Body of pancreas (tissue), 4 donors: ENCODE measurements at regions not wholly inside any gene's neighbourhood (a gene's known extent, or its start where the extent isn't known, plus 50 kb on each side); places are given as distances from the start of the nearest gene placed in this dataset.
A peak's percentile ranks its signal among the peaks of the same experiment; 100 is the strongest.

Source experiments
- ATAC-seq: fragments of 150-250 bp; one replicate; pipeline ENCODE4 v1.9.1; 2016
- DNase-seq, 4 donors: peaks; one replicate each; pipeline ENCODE4 v3.0.0-alpha.2; 2019
- H3K27ac ChIP-seq, 4 donors: fragments of 200-600 bp; sonication (generic); 1 replicate in 3 of 4; 2 replicates in 1 of 4; pipeline versions ENCODE4 v1.5.1 to v1.6.1; 2016 to 2019; ENCODE audit warnings: mild to moderate bottlenecking in 1 of 4, mixed read lengths in 1 of 4, moderate library complexity in 1 of 4
- H3K27me3 ChIP-seq, 2 donors: fragments of 200-600 bp; sonication (generic); one replicate each; pipeline ENCODE4 v1.6.0; 2016; ENCODE audit warnings: mild to moderate bottlenecking in 1 of 2
- H3K36me3 ChIP-seq, 2 donors: fragments of 200-600 bp; sonication (generic); replicated peaks in 1 of 2; 2 replicates each; pipeline ENCODE4 v1.5.1; 2016; ENCODE audit warnings: low read depth in 2 of 2; ENCODE audit not compliant: insufficient read depth in 1 of 2
- H3K4me1 ChIP-seq: fragments of 200-600 bp; sonication (generic); one replicate; pipeline ENCODE4 v1.6.0; 2016
- H3K4me3 ChIP-seq, 2 donors: fragments of 200-600 bp; sonication (generic); 1 replicate in 1 of 2; 2 replicates in 1 of 2; pipeline ENCODE4 v1.5.1; 2016 to 2019
- H3K9me3 ChIP-seq, 3 donors: fragments of 200-600 bp; sonication (generic); 1 replicate in 2 of 3; 2 replicates in 1 of 3; pipeline ENCODE4 v1.5.1; 2016
- CTCF ChIP-seq, 7 experiments: fragments of 450-650 bp in 4 of 7; fragments of 200-600 bp in 3 of 7; sonication (generic) in 3 of 7; IDR thresholded peaks; one replicate each; pipeline ENCODE4 v1.5.1; 2016 to 2019; ENCODE audit warnings: antibody characterized with exemption in 7 of 7
- POLR2A ChIP-seq, 3 donors: fragments of 450-650 bp; IDR thresholded peaks; one replicate each; pipeline ENCODE4 v1.6.1; 2016; ENCODE audit warnings: antibody characterized with exemption in 3 of 3, mild to moderate bottlenecking in 2 of 3
- WGBS, 2 donors: methylation state at CpG; one replicate each; pipeline ENCODE4 v1.1.5; 2017; 5-methylcytosine and 5-hydroxymethylcytosine counted together
- intact Hi-C: fragments of 100-400 bp; cut with DNase I; formaldehyde crosslinking; loops from one replicate; pipeline ENCODE4 v1.15.1; 2023

GRCh38 chr15:83356501-83357399, 72.3 kb upstream of the BNC1 start:
- WGBS, 2 donors, result 54 to 62% methylated on average over 13 of the region's 13 CpGs
- Histone ChIP-seq H3K4me3 (no peak overlapping the region), H3K4me1 (no peaks in the 10 kb centered on the region), H3K9me3 (no peaks in the 10 kb centered on the region), H3K27ac (no peak overlapping the region), H3K27me3 (no peaks in the 10 kb centered on the region), H3K36me3 (no peaks in the 10 kb centered on the region)
- intact Hi-C loops, result no loop called here
- no peak for ATAC-seq
- no peak for TF ChIP-seq CTCF (IDR thresholded peaks at IDR 0.05)
- TF ChIP-seq POLR2A (IDR thresholded peaks at IDR 0.05), result no peak
- DNase-seq, result no peak

- 73 to 76% methylated on average over 10 to 13 of the region's 13 CpGs for WGBS, 2 donors
- H3K27ac ChIP-seq, result no peak overlapping the region
- no peaks in the 10 kb centered on the region for H3K9me3 ChIP-seq
- no peak for TF ChIP-seq POLR2A (IDR thresholded peaks at IDR 0.05)
- DNase-seq (no peak), ATAC-seq (no peak)
- H3K27me3 ChIP-seq, result no peaks in the 10 kb centered on the region
- no peaks in the 10 kb centered on the region for H3K36me3 ChIP-seq
- H3K4me1 ChIP-seq, result no peaks in the 10 kb centered on the region
- H3K4me3 ChIP-seq, result no peak overlapping the region
- intact Hi-C loops, result no loop called here
Observed at GRCh38 chr15:83358972-83359564, 74.6 kb upstream of the BNC1 start.

- DNase-seq, result no peak
- 68 to 77% methylated on average over 2 of the region's 2 CpGs for WGBS, 2 donors
- no peak overlapping the region for H3K4me3 ChIP-seq
- H3K27me3 ChIP-seq, result no peaks in the 10 kb centered on the region
- TF ChIP-seq POLR2A (IDR thresholded peaks at IDR 0.05) (no peak), CTCF (IDR thresholded peaks at IDR 0.05) (no peak)
- H3K27ac ChIP-seq, result no peak overlapping the region
- intact Hi-C loops, result no loop called here
- H3K4me1 ChIP-seq, result peaks cover 9% of the 10 kb centered on the region
- H3K36me3 ChIP-seq, result no peaks in the 10 kb centered on the region
- ATAC-seq, result no peak
- no peaks in the 10 kb centered on the region for H3K9me3 ChIP-seq
Observed at GRCh38 chr15:83362706-83363105, 78.2 kb upstream of the BNC1 start.

- Histone ChIP-seq H3K4me3 (no peak overlapping the region), H3K9me3 (no peaks in the 10 kb centered on the region), H3K27ac (no peak overlapping the region), H3K4me1 (peaks cover 9% of the 10 kb centered on the region), H3K27me3 (no peaks in the 10 kb centered on the region), H3K36me3 (no peaks in the 10 kb centered on the region)
- TF ChIP-seq CTCF (IDR thresholded peaks at IDR 0.05), result no peak
- no peak for TF ChIP-seq POLR2A (IDR thresholded peaks at IDR 0.05)
- no peak for ATAC-seq
- intact Hi-C loops, result no loop called here
- whole genome bisulfite sequencing, 2 donors, result 84 to 85% methylated on average over 4 of the region's 4 CpGs
- DNase-seq, result no peak
Observed at GRCh38 chr15:83364501-83364900, 80.0 kb upstream of the BNC1 start.

- intact Hi-C loops, result no loop called here
- DNase-seq (peak in 1 of 4 donors; percentile 20), ATAC-seq (peak; percentile 12)
- no peaks in the 10 kb centered on the region for H3K36me3 ChIP-seq
- H3K4me1 ChIP-seq, result peaks cover 9% of the 10 kb centered on the region
- 1 to 3% methylated on average over 27 of the region's 27 CpGs for WGBS, 2 donors
- no peaks in the 10 kb centered on the region for H3K27me3 ChIP-seq
- TF ChIP-seq CTCF (IDR thresholded peaks at IDR 0.05), result no peak
- no peak for TF ChIP-seq POLR2A (IDR thresholded peaks at IDR 0.05)
- no peak overlapping the region for H3K4me3 ChIP-seq
- no peak overlapping the region for H3K27ac ChIP-seq
- no peaks in the 10 kb centered on the region for H3K9me3 ChIP-seq
Observed at GRCh38 chr15:83365370-83365938, 81.0 kb upstream of the BNC1 start.
